ENCODE measurements at regions not wholly inside any gene's neighbourhood (a gene's known extent, or its start where the extent isn't known, plus 50 kb on each side); places are given as distances from the start of the nearest gene placed in this dataset.

DNA sequence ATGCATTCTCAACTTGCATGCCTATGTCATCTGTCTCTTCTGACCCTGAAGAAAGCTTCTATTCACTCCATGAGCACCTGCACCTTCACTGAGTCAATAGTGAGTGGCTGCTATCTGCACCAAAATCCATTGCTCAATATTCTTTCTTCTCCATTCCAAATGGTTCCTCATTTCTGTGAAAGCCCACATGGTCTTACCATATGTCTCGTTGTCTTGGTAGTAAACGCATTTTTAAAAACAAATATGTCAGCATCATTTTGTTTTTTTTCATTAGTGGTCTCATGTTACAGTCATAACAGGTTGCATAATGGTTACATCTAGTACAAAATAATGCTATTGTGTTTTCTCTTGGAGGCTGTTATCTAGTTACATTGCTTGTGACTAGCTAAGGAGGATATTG is 106.9 kb upstream of the CPM start:
- no peak for TF ChIP-seq POLR2A (IDR thresholded peaks at IDR 0.05)
- TF ChIP-seq, protein P1, sequence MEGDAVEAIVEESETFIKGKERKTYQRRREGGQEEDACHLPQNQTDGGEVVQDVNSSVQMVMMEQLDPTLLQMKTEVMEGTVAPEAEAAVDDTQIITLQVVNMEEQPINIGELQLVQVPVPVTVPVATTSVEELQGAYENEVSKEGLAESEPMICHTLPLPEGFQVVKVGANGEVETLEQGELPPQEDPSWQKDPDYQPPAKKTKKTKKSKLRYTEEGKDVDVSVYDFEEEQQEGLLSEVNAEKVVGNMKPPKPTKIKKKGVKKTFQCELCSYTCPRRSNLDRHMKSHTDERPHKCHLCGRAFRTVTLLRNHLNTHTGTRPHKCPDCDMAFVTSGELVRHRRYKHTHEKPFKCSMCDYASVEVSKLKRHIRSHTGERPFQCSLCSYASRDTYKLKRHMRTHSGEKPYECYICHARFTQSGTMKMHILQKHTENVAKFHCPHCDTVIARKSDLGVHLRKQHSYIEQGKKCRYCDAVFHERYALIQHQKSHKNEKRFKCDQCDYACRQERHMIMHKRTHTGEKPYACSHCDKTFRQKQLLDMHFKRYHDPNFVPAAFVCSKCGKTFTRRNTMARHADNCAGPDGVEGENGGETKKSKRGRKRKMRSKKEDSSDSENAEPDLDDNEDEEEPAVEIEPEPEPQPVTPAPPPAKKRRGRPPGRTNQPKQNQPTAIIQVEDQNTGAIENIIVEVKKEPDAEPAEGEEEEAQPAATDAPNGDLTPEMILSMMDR (IDR thresholded peaks at IDR 0.05): no peak
